Fibroblast of lung (primary cell): ENCODE measurements at regions not wholly inside any gene's neighbourhood (a gene's known extent, or its start where the extent isn't known, plus 50 kb on each side); places are given as distances from the start of the nearest gene placed in this dataset.

Source experiments
- CTCF ChIP-seq, 2 donors: IDR thresholded peaks in 1 of 2; conservative IDR thresholded peaks in 1 of 2; 1 replicate in 1 of 2; 2 replicates in 1 of 2; pipeline ENCODE4 v1.5.1; 2011 to 2012; ENCODE audit warnings: low read length in 2 of 2, control low read depth in 1 of 2, inconsistent platforms in 1 of 2, low read depth in 1 of 2, mild to moderate bottlenecking in 1 of 2
- EZH2 ChIP-seq: IDR thresholded peaks from 2 replicates; pipeline ENCODE4 v1.5.1; 2012; ENCODE audit warnings: low read length, control low read depth, mild to moderate bottlenecking; ENCODE audit errors: missing control alignments

GRCh38 chrX:9335251-9335650 lies 129.6 kb upstream of the TBL1X start:
- no peak for TF ChIP-seq CTCF (conservative IDR thresholded peaks at IDR 0.05 in 1 of 2, IDR thresholded peaks at IDR 0.05 in 1 of 2; ENCODE audit: low read depth in 1 of 2, low read length in 2 of 2)
- TF ChIP-seq EZH2, result no peak
